ENCODE measurements at regions not wholly inside any gene's neighbourhood (a gene's known extent, or its start where the extent isn't known, plus 50 kb on each side); places are given as distances from the start of the nearest gene placed in this dataset.

DNA sequence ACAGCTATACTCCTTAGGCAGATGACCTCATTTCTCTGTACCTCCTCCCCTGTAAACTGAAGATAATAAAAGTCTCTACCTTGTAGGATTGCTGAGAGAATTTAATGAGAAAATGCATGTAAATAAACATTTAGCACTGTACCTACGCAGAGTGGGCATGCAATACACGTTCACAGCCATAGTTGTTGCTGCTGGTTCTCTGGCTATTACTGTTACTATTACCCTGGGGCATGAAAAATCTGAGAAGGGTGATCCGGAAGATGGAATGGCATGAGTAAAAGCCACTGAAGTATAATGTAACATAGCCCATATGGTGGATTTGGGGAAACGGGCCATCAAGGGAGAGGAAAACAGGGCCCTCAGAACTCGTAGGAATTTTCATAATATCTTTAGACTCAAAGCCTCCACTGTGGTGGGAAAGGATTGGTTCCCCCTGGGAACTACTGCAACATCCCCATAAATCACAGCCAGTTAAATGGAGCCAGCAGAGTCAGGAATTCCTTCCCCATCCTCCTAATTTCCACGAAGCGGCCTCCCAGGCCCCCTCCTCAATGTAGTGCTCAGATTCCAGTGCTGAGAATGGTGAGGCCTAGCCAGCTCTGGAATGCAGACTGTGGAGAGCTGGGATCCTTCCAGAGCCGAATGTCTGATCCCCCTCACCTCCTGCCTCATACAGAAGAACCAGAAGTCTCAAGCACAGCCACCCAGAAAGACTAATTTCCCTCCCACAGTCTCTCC, 205.3 kb downstream of the MN1 start:
- no peaks in the 10 kb centered on the region for H3K4me1 ChIP-seq (ENCODE audit: insufficient read depth, low read length)
- no peak for FAIRE-seq
- peaks cover 4% of the 10 kb centered on the region for H3K9me3 Mint-ChIP-seq (ENCODE audit: unreplicated experiment)

DNA sequence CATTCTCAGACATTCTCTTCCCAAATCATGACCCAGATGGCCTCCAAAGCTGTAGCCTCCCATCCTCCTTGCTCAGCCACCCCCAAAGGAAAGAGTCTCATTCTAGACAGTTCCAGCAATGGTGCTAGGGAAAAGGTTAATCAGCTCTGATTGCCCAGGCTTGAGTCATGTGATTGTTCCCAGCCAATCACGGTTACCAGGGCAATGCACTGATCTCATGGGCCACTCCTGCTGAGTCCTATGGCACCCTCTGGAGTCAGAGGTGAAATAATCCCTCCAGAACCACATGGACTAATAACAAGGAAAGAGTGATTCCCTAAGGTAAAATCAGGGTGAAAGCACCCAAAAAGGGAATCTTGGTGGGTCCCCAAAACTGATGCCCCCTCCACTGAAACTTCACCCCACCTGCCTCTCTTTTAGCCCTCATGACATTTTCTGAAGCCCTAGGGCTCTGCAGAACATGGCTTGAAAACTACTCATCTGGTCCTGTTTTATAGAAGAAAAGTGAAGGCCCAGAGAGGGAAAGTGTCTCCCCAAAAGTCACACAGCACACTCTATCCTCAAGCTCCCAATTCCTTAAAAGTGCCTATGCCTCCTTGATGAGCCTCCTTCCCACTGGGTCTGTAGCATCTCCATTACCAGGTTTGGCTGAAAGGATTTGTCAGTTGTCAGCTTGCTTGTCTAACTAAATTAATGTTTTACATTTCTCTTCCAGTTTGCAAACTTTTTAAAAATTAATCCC, 203.7 kb downstream of the MN1 start:
- H3K4me3 ChIP-seq (ENCODE audit: insufficient read depth, low read depth, low read length), result no peak overlapping the region
- H3K4me1 Mint-ChIP-seq (ENCODE audit: low read depth, unreplicated experiment), result no peaks in the 10 kb centered on the region
- H3K36me3 ChIP-seq (ENCODE audit: insufficient read depth, low read length), result no peaks in the 10 kb centered on the region
- no peak overlapping the region for H3K9ac ChIP-seq (ENCODE audit: low read length)
- no peak overlapping the region for H3K4me2 ChIP-seq (ENCODE audit: low read length)
- H3K27ac Mint-ChIP-seq (ENCODE audit: unreplicated experiment), result no peak overlapping the region
- no peaks in the 10 kb centered on the region for H4K20me1 ChIP-seq (ENCODE audit: insufficient read depth, low read length)
- H3K9me3 ChIP-seq (ENCODE audit: insufficient read depth, low read depth, low read length), result no peaks in the 10 kb centered on the region
- FAIRE-seq, result no peak
- no peaks in the 10 kb centered on the region for H3K79me2 ChIP-seq (ENCODE audit: insufficient read depth, low read length)
- no peaks in the 10 kb centered on the region for H3K4me1 ChIP-seq (ENCODE audit: insufficient read depth, low read length)
- TF ChIP-seq EZH2 (IDR thresholded peaks at IDR 0.05; ENCODE audit: insufficient read depth, low read length), result no peak
- TF ChIP-seq, protein P1, sequence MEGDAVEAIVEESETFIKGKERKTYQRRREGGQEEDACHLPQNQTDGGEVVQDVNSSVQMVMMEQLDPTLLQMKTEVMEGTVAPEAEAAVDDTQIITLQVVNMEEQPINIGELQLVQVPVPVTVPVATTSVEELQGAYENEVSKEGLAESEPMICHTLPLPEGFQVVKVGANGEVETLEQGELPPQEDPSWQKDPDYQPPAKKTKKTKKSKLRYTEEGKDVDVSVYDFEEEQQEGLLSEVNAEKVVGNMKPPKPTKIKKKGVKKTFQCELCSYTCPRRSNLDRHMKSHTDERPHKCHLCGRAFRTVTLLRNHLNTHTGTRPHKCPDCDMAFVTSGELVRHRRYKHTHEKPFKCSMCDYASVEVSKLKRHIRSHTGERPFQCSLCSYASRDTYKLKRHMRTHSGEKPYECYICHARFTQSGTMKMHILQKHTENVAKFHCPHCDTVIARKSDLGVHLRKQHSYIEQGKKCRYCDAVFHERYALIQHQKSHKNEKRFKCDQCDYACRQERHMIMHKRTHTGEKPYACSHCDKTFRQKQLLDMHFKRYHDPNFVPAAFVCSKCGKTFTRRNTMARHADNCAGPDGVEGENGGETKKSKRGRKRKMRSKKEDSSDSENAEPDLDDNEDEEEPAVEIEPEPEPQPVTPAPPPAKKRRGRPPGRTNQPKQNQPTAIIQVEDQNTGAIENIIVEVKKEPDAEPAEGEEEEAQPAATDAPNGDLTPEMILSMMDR (IDR thresholded peaks at IDR 0.05; ENCODE audit: insufficient read depth, low read depth, low read length), result no peak
- no peak overlapping the region for H3K27ac ChIP-seq (ENCODE audit: low read depth, low read length)
- no peak overlapping the region for H3K4me3 Mint-ChIP-seq (ENCODE audit: unreplicated experiment)
- DNase-seq (ENCODE audit: low read depth), result no peak
- peaks cover 1% of the 10 kb centered on the region for H3K36me3 Mint-ChIP-seq (ENCODE audit: low read depth, unreplicated experiment)
- no peaks in the 10 kb centered on the region for H3K27me3 ChIP-seq (ENCODE audit: insufficient read depth, low read length)
- no peak overlapping the region for H2AFZ ChIP-seq (ENCODE audit: low read depth, low read length)
- peaks cover 9% of the 10 kb centered on the region for H3K27me3 Mint-ChIP-seq (ENCODE audit: low read depth, unreplicated experiment)
- H3K9me3 Mint-ChIP-seq (ENCODE audit: unreplicated experiment), result peaks cover 4% of the 10 kb centered on the region

More for the DNA sequence above, 205.3 kb downstream of the MN1 start:
- H3K4me3 Mint-ChIP-seq (ENCODE audit: unreplicated experiment), result no peak overlapping the region
- no peaks in the 10 kb centered on the region for H3K36me3 Mint-ChIP-seq (ENCODE audit: low read depth, unreplicated experiment)
- Histone ChIP-seq H3K9ac (ENCODE audit: low read length) (no peak overlapping the region), H2AFZ (ENCODE audit: low read depth, low read length) (no peak overlapping the region), H3K79me2 (ENCODE audit: insufficient read depth, low read length) (no peaks in the 10 kb centered on the region), H3K27me3 (ENCODE audit: insufficient read depth, low read length) (no peaks in the 10 kb centered on the region), H3K4me3 (ENCODE audit: insufficient read depth, low read depth, low read length) (no peak overlapping the region), H3K27ac (ENCODE audit: low read depth, low read length) (no peak overlapping the region), H3K36me3 (ENCODE audit: insufficient read depth, low read length) (no peaks in the 10 kb centered on the region), H3K4me2 (ENCODE audit: low read length) (no peak overlapping the region), H4K20me1 (ENCODE audit: insufficient read depth, low read length) (no peaks in the 10 kb centered on the region), H3K9me3 (ENCODE audit: insufficient read depth, low read depth, low read length) (no peaks in the 10 kb centered on the region)
- H3K27ac Mint-ChIP-seq (ENCODE audit: unreplicated experiment), result no peak overlapping the region
- DNase-seq (ENCODE audit: low read depth), result peak; percentile 39
- H3K4me1 Mint-ChIP-seq (ENCODE audit: low read depth, unreplicated experiment), result no peaks in the 10 kb centered on the region
- H3K27me3 Mint-ChIP-seq (ENCODE audit: low read depth, unreplicated experiment), result peaks cover 10% of the 10 kb centered on the region
- no peak for TF ChIP-seq EZH2 (IDR thresholded peaks at IDR 0.05; ENCODE audit: insufficient read depth, low read length)
- TF ChIP-seq, protein P1 (IDR thresholded peaks at IDR 0.05; ENCODE audit: insufficient read depth, low read depth, low read length), result no peak

All from astrocyte (in vitro differentiated cells and primary cell).